ENCODE measurements at regions not wholly inside any gene's neighbourhood (a gene's known extent, or its start where the extent isn't known, plus 50 kb on each side); places are given as distances from the start of the nearest gene placed in this dataset.
A peak's percentile ranks its signal among the peaks of the same experiment; 100 is the strongest.

GRCh38 chr11:45036733-45037132, 86.0 kb upstream of the TP53I11 start:
- DNase-seq (ENCODE audit: low spot score): no peak

- no peak for DNase-seq (ENCODE audit: low spot score)
Observed at GRCh38 chr11:45037434-45038005, 86.8 kb upstream of the TP53I11 start.

- DNase-seq (ENCODE audit: low spot score): no peak
Observed at GRCh38 chr11:45038923-45039322, 88.2 kb upstream of the TP53I11 start.

DNA sequence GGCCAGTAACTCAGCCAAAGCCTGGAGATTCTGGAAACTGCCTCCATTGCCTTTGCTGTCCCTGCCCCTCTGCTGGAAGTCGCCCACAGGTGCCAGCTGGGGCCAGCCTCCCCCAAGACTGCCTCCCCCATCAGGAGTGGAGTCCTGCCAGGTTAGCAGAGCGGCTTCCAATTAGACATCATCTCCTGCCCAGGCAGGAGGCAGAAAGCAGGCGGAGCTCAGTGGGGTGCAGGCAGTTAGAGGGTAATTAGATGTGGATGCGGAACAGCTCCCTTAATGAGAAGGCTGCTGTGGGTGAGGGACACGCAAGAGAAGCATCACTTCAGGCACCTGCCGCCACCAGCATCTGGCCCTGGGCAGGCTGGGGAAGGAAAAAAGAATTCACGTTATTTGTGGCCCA, 90.9 kb upstream of the TP53I11 start:
- no peak for DNase-seq (ENCODE audit: low spot score)

DNA sequence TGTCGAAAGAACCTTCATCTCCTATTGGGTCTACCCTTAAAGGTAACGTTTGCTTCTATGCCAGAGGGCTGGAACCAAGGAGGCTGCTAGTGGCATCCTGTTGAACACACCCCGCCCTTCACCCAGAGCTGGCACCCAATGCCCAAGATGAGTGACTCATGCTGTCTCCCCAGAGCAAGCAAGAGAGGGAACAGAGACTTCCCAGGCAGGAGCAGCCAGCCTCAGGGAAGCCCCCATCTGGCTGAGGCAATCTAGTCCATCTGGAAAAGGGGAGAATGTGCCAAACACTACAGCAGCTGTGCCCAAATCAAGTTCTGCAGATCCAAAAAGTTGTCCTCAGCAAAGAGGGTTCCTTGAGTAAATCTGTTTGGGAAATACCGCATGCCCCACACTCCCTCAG, 91.9 kb upstream of the TP53I11 start:
- no peak for DNase-seq (ENCODE audit: low spot score)

DNA sequence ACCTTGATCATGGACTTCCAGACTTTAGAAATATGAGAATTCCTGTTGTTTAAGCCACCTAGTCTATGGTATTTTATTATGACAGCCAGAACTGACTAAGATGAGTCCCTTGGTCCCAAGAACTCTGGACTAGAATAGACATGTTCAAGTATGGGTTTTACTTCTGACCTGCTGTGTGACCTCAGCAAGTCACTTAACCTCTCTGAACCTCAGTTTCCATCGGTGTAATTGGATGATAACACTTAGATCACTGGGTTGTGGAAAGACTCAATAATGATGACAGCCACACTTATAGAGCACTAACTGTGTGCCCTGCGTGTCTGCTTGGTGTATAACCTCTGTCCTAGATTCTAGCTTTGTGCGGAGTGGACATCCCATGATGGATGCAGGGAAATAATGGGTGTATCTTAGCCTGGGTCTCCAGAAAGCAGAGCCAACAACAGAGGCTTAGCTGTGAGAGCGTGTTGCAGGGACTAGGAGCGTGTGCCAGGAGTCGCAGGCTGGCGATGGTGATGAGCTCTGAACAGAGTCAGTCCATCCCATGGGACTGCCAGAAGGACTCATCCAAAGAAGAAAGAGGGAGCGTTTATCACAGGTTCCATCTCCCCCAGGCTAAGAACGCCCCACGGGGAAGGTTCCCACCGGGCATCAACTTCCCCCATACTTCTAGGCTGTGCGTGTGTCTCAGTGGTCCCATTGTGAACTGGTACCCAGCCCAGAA, 93.2 kb upstream of the TP53I11 start:
- no peak for DNase-seq (ENCODE audit: low spot score)

GRCh38 chr11:45045683-45046471, 95.2 kb upstream of the TP53I11 start:
- no peak for DNase-seq (ENCODE audit: low spot score)

- DNase-seq (ENCODE audit: low spot score): peak; percentile 2
Observed at GRCh38 chr11:45048313-45048841, 97.7 kb upstream of the TP53I11 start.

- peak; percentile 52 for DNase-seq (ENCODE audit: low spot score)
Observed at GRCh38 chr11:45048870-45049691, 97.4 kb upstream of the PRDM11 start.

DNA sequence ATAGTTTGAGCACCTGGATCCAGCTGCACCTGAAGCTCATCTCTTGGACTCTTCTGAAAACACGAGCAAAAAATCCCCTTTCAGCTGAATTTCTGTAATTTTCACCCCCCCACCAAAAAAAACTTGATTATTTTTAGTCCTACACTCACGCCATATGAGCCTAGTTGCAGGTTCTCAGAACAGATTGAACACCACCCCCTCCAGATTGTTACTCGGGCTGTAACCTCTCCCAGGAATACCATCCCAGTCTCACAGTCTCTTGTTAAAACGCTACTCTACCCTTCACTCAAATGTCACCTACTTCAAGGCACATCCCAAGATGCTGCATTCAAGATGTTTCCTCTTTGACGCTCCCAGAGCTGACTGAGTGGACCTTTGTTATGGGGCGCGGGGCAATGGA, 96.3 kb upstream of the PRDM11 start:
- DNase-seq (ENCODE audit: low spot score): no peak

DNA sequence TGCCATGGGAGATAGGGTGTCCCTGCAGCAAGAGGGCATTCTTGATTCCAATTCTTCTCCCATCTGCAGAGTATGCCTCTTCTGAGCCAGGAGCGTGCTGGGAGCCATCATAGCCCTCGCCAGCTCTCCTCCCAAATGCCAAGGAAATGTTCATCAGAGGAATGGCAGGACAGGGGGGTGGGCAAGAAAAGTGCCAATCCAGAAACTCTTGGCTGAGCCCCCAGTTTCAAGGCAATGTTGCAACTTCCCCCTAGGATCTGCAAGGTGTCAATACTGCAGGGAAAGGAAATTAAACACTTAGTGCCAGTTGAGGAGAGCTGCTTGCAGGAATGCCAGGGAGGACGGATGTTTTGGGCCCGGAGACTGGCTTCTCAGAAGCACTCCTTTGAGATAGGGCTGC, 94.8 kb upstream of the PRDM11 start:
- DNase-seq (ENCODE audit: low spot score): no peak

DNA sequence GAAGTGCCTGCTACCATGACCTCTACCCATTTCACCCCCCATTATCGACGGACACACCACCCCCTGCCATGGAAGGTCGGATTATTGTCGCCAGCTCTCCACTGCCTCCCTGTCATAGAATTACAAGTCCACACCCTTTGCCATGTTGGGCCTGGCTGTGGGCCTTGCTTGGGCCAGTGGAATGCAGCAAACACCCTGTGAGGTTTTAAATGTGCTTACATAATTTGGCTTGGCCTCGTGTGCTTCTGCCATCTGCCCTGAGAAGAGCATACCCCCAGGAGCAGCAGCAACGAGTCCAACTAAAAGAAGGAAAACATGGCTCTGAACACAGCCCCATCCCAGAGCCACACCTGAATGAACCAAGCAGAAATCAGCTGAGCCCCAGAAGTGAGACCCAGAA, 94.1 kb upstream of the PRDM11 start:
- no peak for DNase-seq (ENCODE audit: low spot score)

- DNase-seq (ENCODE audit: low spot score): no peak
Observed at GRCh38 chr11:45053736-45054446, 92.5 kb upstream of the PRDM11 start.

- DNase-seq (ENCODE audit: low spot score): no peak
Observed at GRCh38 chr11:45054956-45055355, 91.5 kb upstream of the PRDM11 start.

- no peak for DNase-seq (ENCODE audit: low spot score)
Observed at GRCh38 chr11:45056529-45056928, 89.9 kb upstream of the PRDM11 start.

DNA sequence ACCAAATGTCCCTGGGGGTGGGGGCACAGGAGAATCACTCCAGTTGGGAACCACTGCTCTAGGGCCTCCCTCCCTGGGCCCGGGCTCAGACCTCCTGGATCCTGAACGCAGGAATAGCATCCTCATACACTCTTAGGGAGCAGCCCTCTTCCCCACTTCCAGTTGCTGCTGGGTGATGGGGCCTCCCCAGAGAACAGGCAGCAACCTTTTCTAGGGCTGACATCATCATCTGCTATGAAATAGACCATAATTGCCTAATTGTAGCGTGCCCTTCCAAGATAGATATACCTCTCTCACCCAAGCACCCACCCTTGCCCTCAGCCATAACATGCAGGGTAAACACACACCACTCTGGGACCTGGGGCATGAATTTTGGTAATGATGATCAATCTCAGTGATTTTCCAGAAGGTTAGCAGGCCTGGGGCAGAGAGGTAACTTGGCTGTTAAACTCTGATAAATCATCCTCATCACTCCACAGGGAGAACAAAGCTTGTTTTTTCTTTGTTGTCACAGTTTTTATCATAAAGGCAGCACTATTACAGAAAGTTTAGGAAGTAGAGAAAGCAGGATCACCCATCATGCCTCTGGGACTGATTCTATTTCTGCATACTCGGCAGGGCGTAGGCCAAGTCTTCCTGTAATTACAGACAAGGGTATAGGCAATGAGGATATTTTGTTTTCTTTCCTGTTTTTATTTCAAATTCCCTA, 88.3 kb upstream of the PRDM11 start:
- DNase-seq (ENCODE audit: low spot score): no peak

DNA sequence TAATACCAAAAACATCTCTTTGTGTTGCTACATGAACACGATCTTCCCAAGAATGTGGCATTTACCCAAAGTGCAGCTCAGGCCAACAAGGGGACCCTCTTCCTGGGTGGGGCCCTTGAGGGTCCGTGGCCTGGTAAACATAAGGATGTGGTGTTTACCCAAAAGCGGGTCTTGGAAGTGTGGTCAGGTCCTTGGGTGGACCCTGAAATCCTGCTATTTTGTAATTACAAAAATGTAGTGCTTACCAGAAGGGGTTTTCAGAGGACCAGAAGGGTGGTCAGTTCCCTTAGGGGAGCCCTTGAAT, 87.8 kb upstream of the PRDM11 start:
- no peak for DNase-seq (ENCODE audit: low spot score)

DNA sequence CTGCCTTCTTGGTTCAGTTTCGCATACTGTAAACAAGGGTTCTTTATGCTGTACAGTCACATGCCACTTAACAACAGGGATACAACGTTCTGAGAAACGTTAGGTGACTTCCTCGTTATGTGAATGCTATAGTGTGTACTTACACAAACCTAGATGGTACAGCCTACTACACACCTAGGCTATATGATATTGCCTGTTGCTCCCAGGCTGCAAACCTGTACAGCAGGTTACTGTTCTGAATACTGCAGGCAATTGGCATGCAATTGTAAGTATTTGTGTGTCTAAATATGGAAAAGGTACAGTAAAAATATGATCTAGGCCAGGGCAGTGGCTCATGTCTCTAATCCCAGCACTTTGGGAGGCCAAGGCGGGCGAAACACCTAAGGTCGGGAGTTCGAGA, 85.7 kb upstream of the PRDM11 start:
- DNase-seq (ENCODE audit: low spot score): no peak

GRCh38 chr11:45061641-45062040, 84.8 kb upstream of the PRDM11 start:
- DNase-seq (ENCODE audit: low spot score): no peak

DNA sequence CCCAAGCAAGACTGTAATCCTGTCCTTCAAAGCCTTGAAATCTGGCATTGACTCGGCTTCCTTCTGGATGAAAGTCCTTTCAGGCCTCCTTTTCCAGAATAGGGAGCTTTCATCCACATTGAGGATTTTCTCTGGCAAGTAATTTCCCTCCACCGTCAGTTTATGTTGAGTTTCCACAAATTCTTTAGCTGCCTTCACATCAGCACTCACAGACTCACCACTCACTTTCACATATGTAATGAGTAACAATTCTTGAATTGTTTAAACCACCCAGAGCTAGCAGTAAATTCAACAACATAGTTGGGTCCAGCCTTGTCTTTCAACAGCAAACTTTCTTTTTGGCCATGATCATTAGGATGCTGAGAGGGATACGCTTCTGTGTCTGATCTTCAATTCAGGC, 84.3 kb upstream of the PRDM11 start:
- DNase-seq (ENCODE audit: low spot score): no peak

GRCh38 chr11:45062974-45063635, 83.3 kb upstream of the PRDM11 start:
- DNase-seq (ENCODE audit: low spot score): no peak
